Small intestine (tissue), 7 donors: ENCODE measurements at regions not wholly inside any gene's neighbourhood (a gene's known extent, or its start where the extent isn't known, plus 50 kb on each side); places are given as distances from the start of the nearest gene placed in this dataset.
"Not testable (repeated sequence)": the region's sequence is repeated elsewhere in the genome, so short reads cannot be mapped to it uniquely, and the experiment has no call there.

Experiments
- DNase-seq, 2 donors: peaks; one replicate each; pipeline versions ENCODE4 v3.0.0 to v3.0.0-alpha.2; 2013
- FAIRE-seq: peaks from 2 replicates; lab custom pipeline; 2012; peaks lifted over from hg19 to GRCh38; lab: Jason Lieb, UNC
- H3K27ac ChIP-seq, 3 donors: one replicate each; pipeline ENCODE4 v1.5.1; 2013; ENCODE audit warnings: low read length in 2 of 3, mild to moderate bottlenecking in 2 of 3, control low read depth in 1 of 3, inconsistent platforms in 1 of 3, low read depth in 1 of 3, moderate library complexity in 1 of 3
- H3K27me3 ChIP-seq, 3 donors: one replicate each; pipeline ENCODE4 v1.6.1; 2013; ENCODE audit warnings: low read length in 3 of 3, inconsistent platforms in 1 of 3; ENCODE audit not compliant: control insufficient read depth in 3 of 3, insufficient read depth in 3 of 3
- H3K36me3 ChIP-seq, 3 donors: one replicate each; pipeline ENCODE4 v1.6.1; 2013; ENCODE audit warnings: low read length in 3 of 3, inconsistent platforms in 1 of 3, low read depth in 1 of 3, mild to moderate bottlenecking in 1 of 3, moderate library complexity in 1 of 3; ENCODE audit not compliant: control insufficient read depth in 3 of 3, insufficient read depth in 2 of 3
- H3K4me1 ChIP-seq, 3 donors: one replicate each; pipeline ENCODE4 v1.6.1; 2013; ENCODE audit warnings: low read length in 2 of 3, inconsistent platforms in 1 of 3, low read depth in 1 of 3, mild to moderate bottlenecking in 1 of 3, moderate library complexity in 1 of 3; ENCODE audit not compliant: control insufficient read depth in 3 of 3, insufficient read depth in 2 of 3
- H3K4me3 ChIP-seq, 3 donors: one replicate each; pipeline ENCODE4 v1.5.1; 2013; ENCODE audit warnings: low read length in 3 of 3, control low read depth in 1 of 3, inconsistent platforms in 1 of 3, low read depth in 1 of 3, mild to moderate bottlenecking in 1 of 3, moderate library complexity in 1 of 3
- H3K9me3 ChIP-seq, 2 donors: one replicate each; pipeline ENCODE4 v1.6.1; 2013; ENCODE audit warnings: low read depth in 1 of 2, low read length in 1 of 2; ENCODE audit not compliant: control insufficient read depth in 2 of 2, insufficient read depth in 1 of 2
- WGBS, 3 donors: extraction: QIAGEN DNeasy Blood & Tissue Kit; methylation state at CpG; one replicate each; pipeline ENCODE4 v1.1.7; 2013; 5-methylcytosine and 5-hydroxymethylcytosine counted together
- donor health status: healthy with polysubstance abuse.
- donor health status: control.
- donor health status: control.
- donor health status: Bipolar disorder and iron deficiency.
- donor health status: healthy.

DNA sequence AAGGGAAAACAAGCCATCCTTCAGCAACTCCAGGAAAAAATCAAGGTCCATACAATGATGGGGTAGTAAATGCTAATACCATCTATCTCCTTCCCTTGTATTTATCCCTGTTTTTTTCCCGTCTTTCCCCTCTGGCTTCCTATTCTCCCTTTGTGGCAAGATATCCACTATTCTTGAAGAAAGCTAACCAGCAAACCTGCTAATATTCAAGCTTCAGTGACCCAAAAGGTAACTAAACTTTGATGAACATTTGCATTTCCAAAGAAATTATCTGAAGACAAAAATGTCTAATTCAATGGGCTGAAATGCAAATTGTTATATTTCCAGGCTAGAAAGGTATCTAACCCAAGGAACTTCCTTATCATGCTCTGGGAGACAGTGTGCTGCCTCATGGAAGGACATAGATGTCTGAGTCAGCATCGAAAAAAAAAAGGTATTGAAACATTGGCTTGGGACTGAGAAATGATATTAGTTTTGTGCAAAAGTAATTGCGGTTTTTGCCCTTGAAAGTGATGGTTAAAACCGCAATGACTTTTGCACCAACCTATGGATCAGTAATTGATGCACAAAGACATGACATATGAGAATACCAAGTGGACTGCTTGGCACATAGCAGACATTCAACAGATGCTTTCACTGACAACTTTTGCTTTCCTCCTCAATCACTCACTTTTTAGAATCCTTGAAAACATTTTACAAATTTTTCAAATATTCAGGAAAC, 63.7 kb upstream of the HNMT start:
- Histone ChIP-seq H3K27me3 (no peaks in the 10 kb centered on the region), H3K4me1 (no peaks in the 10 kb centered on the region), H3K9me3 (no peaks in the 10 kb centered on the region), H3K4me3 (no peak overlapping the region), H3K36me3 (no peaks in the 10 kb centered on the region), H3K27ac (no peak overlapping the region)
- WGBS, 3 donors = 67 to 74% (median 70%) methylated on average over 4 of the region's 4 CpGs
- DNase-seq (no peak), FAIRE-seq (no peak)

DNA sequence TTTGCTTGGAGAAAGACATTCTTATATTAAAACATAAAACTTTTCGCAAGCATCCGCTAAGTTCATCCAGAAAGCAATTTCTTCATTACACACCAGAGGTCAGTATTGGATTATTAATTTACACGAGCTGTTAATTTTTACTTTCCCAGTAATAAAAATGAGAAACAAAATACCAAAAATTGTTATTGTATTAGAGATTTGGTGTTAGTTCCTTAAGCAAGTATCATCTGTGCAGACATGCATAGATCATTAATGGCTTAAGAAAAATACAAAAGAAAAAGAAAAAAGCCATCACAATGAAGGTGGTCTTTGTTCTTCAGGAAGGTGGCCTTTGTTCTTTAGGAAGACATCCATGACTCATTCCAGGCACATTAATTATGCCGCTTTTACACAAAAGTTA, 53.6 kb upstream of the HNMT start:
- no peaks in the 10 kb centered on the region for H3K36me3 ChIP-seq
- no peaks in the 10 kb centered on the region for H3K27me3 ChIP-seq
- 11 to 33% (median 19%) methylated on average over 4 of the region's 4 CpGs for WGBS, 3 donors
- FAIRE-seq (peak; percentile 94), DNase-seq (peak; percentile 19 to 52)
- H3K4me3 ChIP-seq = no peak overlapping the region
- H3K4me1 ChIP-seq = peaks cover 0 to 7% (median 0%) of the 10 kb centered on the region in 3 donors
- no peak overlapping the region for H3K27ac ChIP-seq
- no peaks in the 10 kb centered on the region for H3K9me3 ChIP-seq

DNA sequence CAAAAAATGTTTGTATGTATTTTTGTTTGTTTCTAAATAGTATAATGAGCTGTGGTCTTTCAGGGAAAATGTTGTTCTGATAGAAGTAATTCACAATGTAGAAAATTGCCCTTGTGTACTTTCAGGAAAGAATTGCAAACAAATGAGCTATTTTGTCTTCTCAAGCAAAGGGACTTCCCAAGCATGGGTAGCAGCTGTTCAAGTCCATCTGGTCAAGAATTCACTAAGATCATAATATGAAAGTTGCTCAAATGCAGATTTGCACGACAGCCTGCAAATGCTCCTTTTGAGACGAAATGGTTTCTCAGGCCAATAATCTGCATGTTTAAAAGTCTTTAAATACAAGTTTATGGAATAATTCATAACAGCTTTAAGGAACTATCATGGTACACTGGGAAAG, 51.9 kb upstream of the HNMT start:
- Histone ChIP-seq H3K27ac (no peak overlapping the region), H3K4me3 (no peak overlapping the region), H3K9me3 (no peaks in the 10 kb centered on the region), H3K4me1 (peaks cover 0 to 7% (median 0%) of the 10 kb centered on the region in 3 donors), H3K36me3 (no peaks in the 10 kb centered on the region), H3K27me3 (no peaks in the 10 kb centered on the region)
- no peak for DNase-seq
- 71 to 83% (median 83%) methylated on average over 2 of the region's 2 CpGs for WGBS, 3 donors
- no peak for FAIRE-seq

DNA sequence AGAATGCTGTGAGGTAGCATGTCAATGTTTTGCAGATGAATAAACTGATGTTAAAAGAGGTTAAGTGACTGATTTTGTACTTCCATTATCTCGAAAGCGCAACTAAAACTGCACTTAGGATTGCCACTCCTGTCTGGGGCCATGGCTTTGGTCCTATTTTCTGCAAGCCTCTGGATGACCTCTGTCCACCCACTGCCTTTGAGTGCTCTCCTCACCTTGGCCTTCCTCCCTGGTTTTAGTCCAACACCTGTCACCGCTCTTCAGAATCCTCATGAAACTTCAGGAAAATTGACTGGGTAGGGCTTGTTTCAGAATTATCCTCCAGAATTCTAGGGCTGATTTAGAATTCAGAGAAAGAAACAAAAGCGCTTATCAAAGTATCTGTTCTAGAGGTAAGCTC, 51.1 kb upstream of the HNMT start:
- H3K27ac ChIP-seq = no peak overlapping the region
- H3K4me3 ChIP-seq = no peak overlapping the region
- H3K9me3 ChIP-seq = no peaks in the 10 kb centered on the region
- no peaks in the 10 kb centered on the region for H3K27me3 ChIP-seq
- peaks cover 0 to 7% (median 0%) of the 10 kb centered on the region in 3 donors for H3K4me1 ChIP-seq
- 89 to 99% (median 92%) methylated on average over 4 of the region's 4 CpGs for WGBS, 3 donors
- FAIRE-seq (no peak), DNase-seq (no peak)
- no peaks in the 10 kb centered on the region for H3K36me3 ChIP-seq

DNA sequence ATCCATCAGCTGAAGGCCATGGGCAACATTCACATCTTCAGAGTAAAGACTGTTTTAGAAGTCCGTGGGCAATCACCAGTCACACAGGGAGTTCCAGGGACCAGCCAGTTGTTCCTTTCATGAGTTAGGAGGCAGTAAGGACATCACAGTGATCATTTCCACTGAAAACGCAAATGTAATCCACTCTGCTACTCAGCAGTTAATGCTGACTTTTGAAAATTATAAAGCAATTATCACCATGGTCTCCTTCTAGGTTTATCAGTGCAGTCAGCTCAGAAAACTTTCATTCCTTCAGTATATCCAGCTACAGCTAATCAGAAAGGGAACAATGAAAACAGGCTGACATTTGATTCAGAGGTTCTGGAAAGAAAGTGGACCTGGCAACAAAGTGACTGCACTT, 50.6 kb upstream of the HNMT start:
- H3K27me3 ChIP-seq, FAIRE-seq, H3K4me3 ChIP-seq, H3K27ac ChIP-seq, DNase-seq, H3K36me3 ChIP-seq, H3K9me3 ChIP-seq, H3K4me1 ChIP-seq: not testable (repeated sequence)
- 58 to 79% (median 77%) methylated on average over 2 of the region's 2 CpGs for WGBS, 3 donors
